Kidney (tissue), 13 donors: ENCODE measurements at regions not wholly inside any gene's neighbourhood (a gene's known extent, or its start where the extent isn't known, plus 50 kb on each side); places are given as distances from the start of the nearest gene placed in this dataset.
"Not testable (repeated sequence)": the region's sequence is repeated elsewhere in the genome, so short reads cannot be mapped to it uniquely, and the experiment has no call there.

ENCODE experiments used
- DNase-seq, 5 donors: peaks; one replicate each; pipeline ENCODE4 v3.0.0-alpha.2; 2013 to 2020
- FAIRE-seq: peaks from 2 replicates; lab custom pipeline; 2012; peaks lifted over from hg19 to GRCh38; lab: Jason Lieb, UNC
- H3K27ac ChIP-seq, 2 donors: one replicate each; pipeline ENCODE4 v1.7.0; 2013; ENCODE audit warnings: low read depth in 2 of 2, low read length in 2 of 2, inconsistent platforms in 1 of 2
- H3K27me3 ChIP-seq: one replicate; pipeline ENCODE4 v1.7.1; 2013; ENCODE audit warnings: low read length, inconsistent platforms; ENCODE audit not compliant: control insufficient read depth, insufficient read depth
- H3K36me3 ChIP-seq, 3 donors: one replicate each; pipeline versions ENCODE4 v1.7.0 to v1.7.1; 2013; ENCODE audit warnings: low read length in 3 of 3, control low read depth in 1 of 3, inconsistent platforms in 1 of 3; ENCODE audit not compliant: insufficient read depth in 3 of 3, control insufficient read depth in 2 of 3
- H3K4me1 ChIP-seq, 3 donors: one replicate each; pipeline versions ENCODE4 v1.7.0 to v1.7.1; 2013; ENCODE audit warnings: low read length in 3 of 3, inconsistent platforms in 1 of 3, low read depth in 1 of 3; ENCODE audit not compliant: control insufficient read depth in 2 of 3, insufficient read depth in 2 of 3
- H3K4me3 ChIP-seq, 3 donors: one replicate each; pipeline versions ENCODE4 v1.7.0 to v1.8.1; 2013; ENCODE audit warnings: low read length in 3 of 3, control low read depth in 1 of 3, inconsistent platforms in 1 of 3
- H3K9ac ChIP-seq, 3 donors: one replicate each; pipeline versions ENCODE4 v1.7.0 to v1.7.1; 2013; ENCODE audit warnings: low read length in 3 of 3, control low read depth in 1 of 3, inconsistent platforms in 1 of 3
- H3K9me3 ChIP-seq, 3 donors: one replicate each; pipeline versions ENCODE4 v1.7.0 to v1.7.1; 2013; ENCODE audit warnings: low read length in 3 of 3, control low read depth in 1 of 3, inconsistent platforms in 1 of 3; ENCODE audit not compliant: control insufficient read depth in 2 of 3, insufficient read depth in 1 of 3
- intact Hi-C: fragments of 100-400 bp; cut with DNase I; formaldehyde crosslinking; loops from one replicate; pipeline ENCODE4 v1.11.1; 2022
- TF ChIP-seq, protein P1 (sequence below): IDR thresholded peaks from 3 replicates; pipeline ENCODE4 v1.5.1; 2012; ENCODE audit warnings: mild to moderate bottlenecking, moderate library complexity, borderline replicate concordance; ENCODE audit not compliant: insufficient read depth; ENCODE audit errors: extremely low read depth
- donor health status: control.
- donor health status: control.
- donor health status: control.
- donor health status: control.
- donor health status: control.
- donor health status: DM: yes; HTN: yes; CAD: no.
- donor health status: Normal renal cell carcinoma (clear cell type).

DNA sequence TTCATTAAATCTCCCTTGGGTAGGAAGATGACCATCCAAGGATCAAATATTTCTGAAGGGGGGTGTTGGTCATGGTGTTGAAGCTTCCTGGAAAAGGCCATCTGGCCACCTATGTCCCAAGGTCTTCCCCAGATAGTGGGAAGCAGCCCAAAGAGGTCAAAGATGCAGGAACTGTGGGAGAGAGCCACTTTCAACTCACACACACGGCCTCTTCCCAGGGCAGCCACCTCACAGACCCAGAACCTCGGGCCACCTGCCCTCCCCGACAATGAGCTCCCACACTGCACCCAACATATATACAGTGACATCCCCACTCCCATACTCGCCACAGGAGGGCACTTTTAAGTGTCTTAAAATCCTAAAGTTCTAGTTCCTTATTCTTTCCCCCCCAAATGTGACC is 164.5 kb upstream of the ETV3 start:
- H3K9ac ChIP-seq, result no peak overlapping the region
- intact Hi-C loops, result no loop called here
- no peaks in the 10 kb centered on the region for H3K36me3 ChIP-seq
- no peak overlapping the region for H3K4me3 ChIP-seq
- no peak overlapping the region for H3K27ac ChIP-seq
- FAIRE-seq (no peak), DNase-seq (no peak)
- no peaks in the 10 kb centered on the region for H3K27me3 ChIP-seq
- no peaks in the 10 kb centered on the region for H3K4me1 ChIP-seq
- no peaks in the 10 kb centered on the region for H3K9me3 ChIP-seq
- TF ChIP-seq, protein P1, sequence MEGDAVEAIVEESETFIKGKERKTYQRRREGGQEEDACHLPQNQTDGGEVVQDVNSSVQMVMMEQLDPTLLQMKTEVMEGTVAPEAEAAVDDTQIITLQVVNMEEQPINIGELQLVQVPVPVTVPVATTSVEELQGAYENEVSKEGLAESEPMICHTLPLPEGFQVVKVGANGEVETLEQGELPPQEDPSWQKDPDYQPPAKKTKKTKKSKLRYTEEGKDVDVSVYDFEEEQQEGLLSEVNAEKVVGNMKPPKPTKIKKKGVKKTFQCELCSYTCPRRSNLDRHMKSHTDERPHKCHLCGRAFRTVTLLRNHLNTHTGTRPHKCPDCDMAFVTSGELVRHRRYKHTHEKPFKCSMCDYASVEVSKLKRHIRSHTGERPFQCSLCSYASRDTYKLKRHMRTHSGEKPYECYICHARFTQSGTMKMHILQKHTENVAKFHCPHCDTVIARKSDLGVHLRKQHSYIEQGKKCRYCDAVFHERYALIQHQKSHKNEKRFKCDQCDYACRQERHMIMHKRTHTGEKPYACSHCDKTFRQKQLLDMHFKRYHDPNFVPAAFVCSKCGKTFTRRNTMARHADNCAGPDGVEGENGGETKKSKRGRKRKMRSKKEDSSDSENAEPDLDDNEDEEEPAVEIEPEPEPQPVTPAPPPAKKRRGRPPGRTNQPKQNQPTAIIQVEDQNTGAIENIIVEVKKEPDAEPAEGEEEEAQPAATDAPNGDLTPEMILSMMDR, result no peak

DNA sequence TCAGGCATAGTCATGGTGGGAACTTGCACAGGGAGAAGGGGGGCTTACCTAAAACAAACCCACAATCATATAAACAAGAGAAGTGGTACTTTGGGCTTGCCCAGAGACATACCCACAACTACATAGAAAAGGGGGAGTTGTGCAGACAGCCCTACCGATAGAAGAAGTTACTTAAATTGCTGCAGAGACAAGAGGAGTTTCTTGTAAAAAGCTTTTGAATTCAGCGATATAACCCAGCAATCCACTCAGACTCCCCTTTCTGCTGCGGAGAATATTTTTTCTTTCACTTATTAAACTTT is 164.0 kb upstream of the ETV3 start:
- H3K4me1 ChIP-seq, result no peaks in the 10 kb centered on the region
- H3K9ac ChIP-seq, result no peak overlapping the region
- FAIRE-seq (no peak), DNase-seq (no peak)
- H3K36me3 ChIP-seq, result no peaks in the 10 kb centered on the region
- no peak overlapping the region for H3K27ac ChIP-seq
- intact Hi-C loops, result no loop called here
- no peaks in the 10 kb centered on the region for H3K9me3 ChIP-seq
- TF ChIP-seq, protein P1, result no peak
- H3K4me3 ChIP-seq, result no peak overlapping the region
- no peaks in the 10 kb centered on the region for H3K27me3 ChIP-seq

DNA sequence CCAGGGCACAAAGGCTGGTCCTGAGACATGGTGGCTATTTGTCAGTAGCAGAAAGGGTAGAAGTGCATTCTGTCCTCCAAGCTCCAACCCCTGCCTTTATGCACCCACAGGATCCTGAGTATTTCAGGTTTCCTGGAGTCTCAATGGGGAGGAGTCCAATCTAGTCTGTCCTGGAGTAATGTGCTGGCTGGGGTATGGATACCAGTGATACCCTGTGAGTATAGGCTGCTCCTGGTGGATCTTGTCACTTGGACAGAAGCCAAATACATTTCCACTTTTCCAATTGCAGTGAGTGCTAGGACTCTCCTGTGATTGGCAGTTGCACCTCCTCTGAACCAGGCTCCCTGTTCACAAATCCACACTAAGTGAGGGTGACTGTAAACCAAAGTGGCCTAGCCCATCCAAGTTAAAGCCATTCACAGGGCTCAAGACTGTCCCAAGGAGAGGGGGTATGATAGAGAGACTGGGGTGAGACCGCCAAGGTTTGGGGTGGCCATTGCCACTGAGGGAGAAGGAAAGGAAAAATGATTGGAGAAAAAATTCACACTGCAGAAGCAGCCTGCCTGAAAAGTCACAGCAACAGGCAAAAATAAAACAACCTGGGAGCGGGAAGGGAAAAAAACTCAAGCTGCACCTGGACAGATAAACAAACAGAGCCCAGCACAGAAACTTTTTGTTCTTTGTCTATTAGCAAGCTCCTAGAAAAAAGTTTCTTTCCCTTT is 163.4 kb upstream of the ETV3 start:
- Histone ChIP-seq H3K36me3 (no peaks in the 10 kb centered on the region), H3K4me1 (no peaks in the 10 kb centered on the region), H3K27me3 (no peaks in the 10 kb centered on the region), H3K9me3 (no peaks in the 10 kb centered on the region), H3K4me3 (no peak overlapping the region), H3K9ac (no peak overlapping the region), H3K27ac (no peak overlapping the region)
- TF ChIP-seq, protein P1, result no peak
- FAIRE-seq, result no peak
- intact Hi-C loops, result no loop called here
- no peak for DNase-seq

GRCh38 chr1:157294387-157295145 is 156.4 kb upstream of the ETV3 start:
- H3K36me3 ChIP-seq, H3K27ac ChIP-seq, H3K27me3 ChIP-seq, intact Hi-C loops, H3K4me3 ChIP-seq, H3K9me3 ChIP-seq, H3K4me1 ChIP-seq, DNase-seq, FAIRE-seq, H3K9ac ChIP-seq: not testable (repeated sequence)
